Right atrium auricular region (tissue), 2 donors: ENCODE measurements at regions not wholly inside any gene's neighbourhood (a gene's known extent, or its start where the extent isn't known, plus 50 kb on each side); places are given as distances from the start of the nearest gene placed in this dataset.

Source experiments
- DNase-seq: peaks from one replicate; pipeline ENCODE4 v3.0.0-alpha.2; 2019; ENCODE audit warnings: low spot score
- H3K27ac ChIP-seq, 2 donors: fragments of 200-600 bp; sonication (generic); 1 replicate in 1 of 2; 2 replicates in 1 of 2; pipeline ENCODE4 v1.5.1; 2016 to 2019
- H3K27me3 ChIP-seq, 2 donors: fragments of 200-600 bp; sonication (generic); one replicate each; pipeline versions ENCODE4 v1.5.1 to v1.6.0; 2017 to 2019
- H3K36me3 ChIP-seq: fragments of 200-600 bp; sonication (generic); one replicate; pipeline ENCODE4 v1.5.1; 2016
- H3K4me1 ChIP-seq, 2 donors: fragments of 200-600 bp; sonication (generic); one replicate each; pipeline versions ENCODE4 v1.5.1 to v1.6.0; 2017 to 2019
- H3K4me3 ChIP-seq, 2 donors: fragments of 200-600 bp; sonication (generic); 1 replicate in 1 of 2; 2 replicates in 1 of 2; pipeline ENCODE4 v1.5.1; 2017 to 2019; ENCODE audit warnings: mild to moderate bottlenecking in 1 of 2, moderate library complexity in 1 of 2
- H3K9me3 ChIP-seq, 2 donors: fragments of 200-600 bp; sonication (generic); one replicate each; pipeline ENCODE4 v1.5.1; 2019
- TF ChIP-seq, protein P1 (sequence below), 2 donors: fragments of 200-600 bp; sonication (generic); IDR thresholded peaks; one replicate each; pipeline ENCODE4 v1.5.1; 2019; ENCODE audit warnings: antibody characterized with exemption in 2 of 2

DNA sequence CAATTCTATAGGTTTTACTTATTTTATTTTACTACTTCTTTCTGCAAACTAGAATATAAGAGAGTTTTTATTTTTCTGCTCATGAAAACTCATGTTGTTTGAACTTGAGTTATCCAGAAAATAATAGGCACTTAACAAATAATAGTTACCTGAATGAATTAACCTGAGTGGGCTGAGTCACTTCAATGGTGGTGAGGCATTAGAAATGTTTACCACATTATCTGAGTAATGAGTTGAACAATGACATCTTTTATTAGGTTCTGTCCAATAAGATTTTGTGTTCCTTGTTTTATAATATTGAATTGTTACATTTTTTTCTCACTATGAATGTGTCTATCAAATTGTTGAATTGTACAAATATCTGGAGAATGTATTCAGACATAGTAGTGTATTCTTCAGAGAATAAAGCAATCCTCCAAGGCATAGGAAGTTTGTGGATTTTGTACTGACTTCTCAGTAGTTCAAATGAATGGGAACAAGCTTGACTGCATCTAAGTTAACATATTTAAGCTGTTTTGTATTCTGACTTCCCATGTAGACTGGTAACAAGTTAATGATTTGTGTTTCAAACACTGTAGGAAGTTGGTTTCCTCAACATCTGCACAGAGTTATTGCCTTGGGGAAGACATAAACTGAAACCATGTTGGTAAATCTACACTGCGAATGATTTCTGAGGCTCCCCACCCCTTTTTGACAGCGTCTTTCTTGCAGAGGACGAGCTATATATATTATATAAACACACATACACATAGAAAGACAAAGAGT, 1808.9 kb upstream of the TENM3 start:
- H3K27me3 ChIP-seq = no peaks in the 10 kb centered on the region
- no peaks in the 10 kb centered on the region for H3K36me3 ChIP-seq
- no peak overlapping the region for H3K4me3 ChIP-seq
- no peak for DNase-seq
- no peaks in the 10 kb centered on the region for H3K9me3 ChIP-seq
- TF ChIP-seq, protein P1, sequence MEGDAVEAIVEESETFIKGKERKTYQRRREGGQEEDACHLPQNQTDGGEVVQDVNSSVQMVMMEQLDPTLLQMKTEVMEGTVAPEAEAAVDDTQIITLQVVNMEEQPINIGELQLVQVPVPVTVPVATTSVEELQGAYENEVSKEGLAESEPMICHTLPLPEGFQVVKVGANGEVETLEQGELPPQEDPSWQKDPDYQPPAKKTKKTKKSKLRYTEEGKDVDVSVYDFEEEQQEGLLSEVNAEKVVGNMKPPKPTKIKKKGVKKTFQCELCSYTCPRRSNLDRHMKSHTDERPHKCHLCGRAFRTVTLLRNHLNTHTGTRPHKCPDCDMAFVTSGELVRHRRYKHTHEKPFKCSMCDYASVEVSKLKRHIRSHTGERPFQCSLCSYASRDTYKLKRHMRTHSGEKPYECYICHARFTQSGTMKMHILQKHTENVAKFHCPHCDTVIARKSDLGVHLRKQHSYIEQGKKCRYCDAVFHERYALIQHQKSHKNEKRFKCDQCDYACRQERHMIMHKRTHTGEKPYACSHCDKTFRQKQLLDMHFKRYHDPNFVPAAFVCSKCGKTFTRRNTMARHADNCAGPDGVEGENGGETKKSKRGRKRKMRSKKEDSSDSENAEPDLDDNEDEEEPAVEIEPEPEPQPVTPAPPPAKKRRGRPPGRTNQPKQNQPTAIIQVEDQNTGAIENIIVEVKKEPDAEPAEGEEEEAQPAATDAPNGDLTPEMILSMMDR (IDR thresholded peaks at IDR 0.05) = no peak
- H3K4me1 ChIP-seq = no peaks in the 10 kb centered on the region
- no peak overlapping the region for H3K27ac ChIP-seq

DNA sequence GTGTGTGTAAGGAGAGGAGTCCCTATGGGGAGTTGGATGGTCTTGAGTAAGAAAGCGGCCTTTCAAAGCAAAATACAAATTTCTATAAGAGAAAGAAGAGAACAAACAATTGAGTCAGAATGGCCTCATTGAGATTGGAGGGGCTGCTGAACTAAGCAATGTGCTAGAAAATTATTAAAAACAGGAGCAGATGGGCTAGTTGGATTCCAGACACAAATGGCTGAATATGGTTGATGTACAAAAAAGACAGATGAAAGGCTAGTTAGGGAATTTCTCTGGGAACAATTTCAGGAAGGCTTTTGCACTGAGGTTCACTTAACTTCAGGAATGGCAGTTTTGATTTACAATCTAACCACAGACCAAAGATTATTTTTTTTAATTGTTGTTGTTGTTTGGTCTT, 1806.8 kb upstream of the TENM3 start:
- no peaks in the 10 kb centered on the region for H3K27me3 ChIP-seq
- no peaks in the 10 kb centered on the region for H3K4me1 ChIP-seq
- no peak overlapping the region for H3K4me3 ChIP-seq
- no peaks in the 10 kb centered on the region for H3K36me3 ChIP-seq
- H3K9me3 ChIP-seq = no peaks in the 10 kb centered on the region
- no peak for DNase-seq
- no peak overlapping the region for H3K27ac ChIP-seq
- TF ChIP-seq, protein P1 (IDR thresholded peaks at IDR 0.05) = no peak

DNA sequence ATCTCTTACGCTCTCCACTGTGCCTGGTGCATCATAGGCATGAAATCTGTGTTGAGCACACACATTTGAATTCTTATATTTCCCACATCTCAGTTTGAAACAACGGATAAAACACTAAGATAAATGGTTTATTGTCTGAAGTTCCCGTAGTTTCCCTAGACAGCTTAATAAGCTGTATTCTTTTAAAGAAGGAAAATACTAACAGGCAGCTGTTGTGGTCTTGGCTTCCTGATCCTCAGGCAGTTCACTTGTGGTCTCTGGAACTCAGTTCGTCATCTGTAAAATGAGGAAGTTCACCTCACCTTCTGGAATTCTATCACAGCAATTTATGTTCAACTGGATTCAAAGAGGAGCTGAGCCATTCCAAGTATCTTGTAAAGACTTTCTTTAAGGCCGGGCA, 1805.6 kb upstream of the TENM3 start:
- no peak overlapping the region for H3K27ac ChIP-seq
- TF ChIP-seq, protein P1 (IDR thresholded peaks at IDR 0.05) = no peak

DNA sequence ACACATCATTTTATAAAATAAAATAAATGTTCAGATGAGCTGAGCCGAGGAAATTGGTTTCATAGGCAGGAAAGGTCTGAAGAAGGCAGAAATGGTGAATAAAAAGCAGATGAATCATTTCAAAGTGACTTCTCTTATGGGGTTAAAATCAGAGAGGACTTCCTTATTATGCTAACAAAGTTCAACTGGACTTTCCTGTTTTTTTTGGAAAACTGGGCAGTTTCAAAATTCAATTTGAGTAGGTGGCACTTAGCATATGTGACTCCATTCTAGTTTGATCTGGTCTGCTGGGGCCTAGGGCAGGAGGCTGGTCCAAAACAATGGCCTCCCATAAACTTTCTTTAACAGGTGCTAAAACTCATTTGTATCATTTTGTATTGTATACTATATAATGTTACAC, 1794.9 kb upstream of the TENM3 start:
- no peaks in the 10 kb centered on the region for H3K27me3 ChIP-seq
- DNase-seq = no peak

More for the DNA sequence above, 1805.6 kb upstream of the TENM3 start:
- Histone ChIP-seq H3K4me1 (no peaks in the 10 kb centered on the region), H3K9me3 (no peaks in the 10 kb centered on the region), H3K27me3 (no peaks in the 10 kb centered on the region), H3K4me3 (no peak overlapping the region), H3K36me3 (no peaks in the 10 kb centered on the region)
- no peak for DNase-seq

DNA sequence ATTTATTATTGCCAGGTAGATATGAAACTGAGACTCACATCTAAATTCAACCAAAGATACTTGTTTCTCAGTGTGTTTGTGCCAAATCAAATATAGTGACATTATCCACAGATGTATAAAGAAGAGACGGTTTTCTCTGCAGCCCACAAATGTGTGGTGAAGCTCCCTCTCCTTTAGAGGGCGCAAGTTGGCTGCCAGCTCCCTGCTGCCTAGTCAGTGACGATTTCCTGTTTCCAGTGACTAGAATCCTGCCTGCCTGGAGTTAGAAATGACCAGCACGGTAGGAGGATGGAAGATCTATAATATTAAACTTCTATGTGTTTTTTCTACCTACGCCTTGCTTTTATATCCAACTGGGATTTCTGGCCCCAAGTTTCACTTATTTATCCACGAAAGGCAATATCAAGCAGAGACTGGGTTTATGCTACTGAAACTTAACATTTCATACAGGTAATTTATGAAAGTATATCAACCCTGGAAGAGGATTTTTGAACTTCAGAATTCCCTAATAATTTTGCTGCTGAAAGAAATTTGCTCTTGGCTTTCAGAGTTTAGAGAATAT, 1793.7 kb upstream of the TENM3 start:
- TF ChIP-seq, protein P1 (IDR thresholded peaks at IDR 0.05) = no peak
- no peak for DNase-seq

More for the DNA sequence above, 1794.9 kb upstream of the TENM3 start:
- Histone ChIP-seq H3K4me1 (no peaks in the 10 kb centered on the region), H3K27ac (no peak overlapping the region), H3K36me3 (no peaks in the 10 kb centered on the region), H3K4me3 (no peak overlapping the region), H3K9me3 (no peaks in the 10 kb centered on the region)
- TF ChIP-seq, protein P1 (IDR thresholded peaks at IDR 0.05) = no peak

More for the DNA sequence above, 1793.7 kb upstream of the TENM3 start:
- H3K9me3 ChIP-seq = no peaks in the 10 kb centered on the region
- no peaks in the 10 kb centered on the region for H3K36me3 ChIP-seq
- no peak overlapping the region for H3K27ac ChIP-seq
- no peak overlapping the region for H3K4me3 ChIP-seq
- no peaks in the 10 kb centered on the region for H3K4me1 ChIP-seq
- H3K27me3 ChIP-seq = no peaks in the 10 kb centered on the region
